SIG-M5 treated with dmso at 0.1 percent for 504 hours (cell line): ENCODE measurements at regions not wholly inside any gene's neighbourhood (a gene's known extent, or its start where the extent isn't known, plus 50 kb on each side); places are given as distances from the start of the nearest gene placed in this dataset.

Source experiments
- DNase-seq: peaks from one replicate; lab custom pipeline; 2025; ENCODE audit not compliant: unreplicated experiment; lab: John Stamatoyannopoulos, UW

GRCh38 chr21:25338415-25338814, 268.9 kb downstream of the MRPL39 start:
- DNase-seq: no peak

DNA sequence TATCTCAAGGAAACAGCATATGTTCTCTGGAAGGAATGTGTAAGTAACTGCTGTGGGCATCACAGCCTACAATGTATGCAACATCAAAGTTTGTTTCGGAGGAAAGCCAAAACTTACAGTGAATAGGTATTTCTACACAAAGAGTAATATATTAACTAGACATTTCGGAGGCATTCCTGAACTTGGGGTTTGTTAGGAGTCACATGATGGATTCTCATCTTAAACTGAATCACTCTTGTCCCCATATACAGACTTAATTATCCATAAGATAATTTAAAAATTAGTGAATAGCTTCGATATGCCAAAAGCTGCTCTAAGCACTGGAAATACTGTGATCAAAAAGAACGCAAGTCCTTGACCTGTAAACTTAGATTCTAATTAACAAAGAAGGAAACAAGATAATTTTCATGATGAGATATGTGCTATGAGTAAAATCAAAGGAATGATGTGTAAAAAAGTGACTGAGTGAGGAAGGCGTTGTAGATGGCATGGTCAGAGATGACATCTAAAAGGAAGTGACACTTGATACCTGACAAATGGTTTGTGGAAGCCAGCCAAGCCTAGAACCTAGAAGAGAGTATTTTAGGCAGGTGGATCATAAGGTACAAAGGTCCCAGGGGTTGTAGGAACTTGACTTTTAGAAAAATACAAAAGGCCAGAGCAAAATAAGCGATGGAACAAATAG, 273.1 kb downstream of the MRPL39 start:
- DNase-seq: no peak

DNA sequence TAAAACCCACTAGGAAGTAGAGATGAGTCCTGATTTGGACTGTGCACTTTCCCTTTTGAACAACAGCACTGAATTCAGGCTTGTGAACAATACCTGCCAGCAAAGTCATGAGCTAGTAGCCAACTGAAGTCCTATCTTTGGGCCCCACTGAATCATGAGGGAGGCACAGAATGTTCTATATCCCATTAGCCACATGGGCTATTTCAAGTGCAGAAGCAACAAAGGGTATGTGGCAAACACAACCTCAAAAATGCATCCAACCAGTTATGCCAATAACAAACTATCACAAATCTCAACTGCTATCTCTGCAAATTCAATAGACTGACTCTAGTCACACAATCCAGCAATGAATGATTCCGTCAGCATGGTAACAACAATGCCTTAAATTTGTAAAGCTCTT, 276.0 kb downstream of the MRPL39 start:
- DNase-seq: no peak

- DNase-seq: no peak
These were observed 277.0 kb downstream of the MRPL39 start for GRCh38 chr21:25330266-25330665.

DNA sequence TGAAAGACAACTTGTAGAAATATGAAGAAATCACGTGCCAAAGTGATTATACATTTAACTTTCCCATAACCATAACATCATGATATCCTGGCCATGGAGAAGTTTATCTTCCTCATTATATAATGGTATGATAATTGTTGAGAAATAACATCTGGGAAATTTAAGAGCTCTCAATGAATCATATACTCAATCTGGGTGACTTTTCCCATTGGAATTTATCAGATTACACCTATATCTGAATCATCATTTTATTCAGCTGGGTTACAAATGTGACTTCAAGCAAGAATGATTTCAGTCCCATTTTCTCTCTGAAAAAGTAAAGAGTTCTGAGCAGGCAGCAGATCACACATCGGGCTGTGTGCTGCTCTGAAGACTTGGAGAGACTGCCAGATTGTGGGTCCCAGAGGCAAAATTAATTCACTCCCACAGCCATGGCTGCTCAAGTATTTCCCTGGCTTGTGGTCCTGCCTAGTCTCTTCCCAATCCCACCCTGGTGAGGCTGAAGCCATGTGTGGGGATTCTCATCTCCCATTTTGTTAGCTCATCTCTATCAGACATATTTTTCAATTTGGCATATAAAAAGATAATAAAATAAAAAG, 278.0 kb downstream of the MRPL39 start:
- no peak for DNase-seq

DNA sequence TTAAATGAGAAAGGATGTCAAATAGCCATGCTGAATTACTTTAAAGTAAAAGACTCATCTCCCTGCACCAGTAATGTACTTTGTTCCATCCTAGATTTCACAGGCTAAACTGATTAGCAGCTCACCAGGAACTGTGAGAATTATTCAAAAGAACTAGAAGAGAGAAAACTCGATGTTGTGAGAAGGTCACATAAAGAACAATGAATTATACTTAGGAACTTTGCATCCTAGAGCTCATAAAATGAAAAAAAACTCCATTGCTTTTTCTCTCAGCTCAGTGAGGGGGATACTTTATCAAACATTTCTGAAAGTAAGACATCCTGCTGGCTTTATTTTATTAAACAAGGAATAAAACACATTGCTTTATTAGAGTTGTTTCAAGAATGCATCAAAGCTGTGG, 278.5 kb downstream of the MRPL39 start:
- DNase-seq: no peak

DNA sequence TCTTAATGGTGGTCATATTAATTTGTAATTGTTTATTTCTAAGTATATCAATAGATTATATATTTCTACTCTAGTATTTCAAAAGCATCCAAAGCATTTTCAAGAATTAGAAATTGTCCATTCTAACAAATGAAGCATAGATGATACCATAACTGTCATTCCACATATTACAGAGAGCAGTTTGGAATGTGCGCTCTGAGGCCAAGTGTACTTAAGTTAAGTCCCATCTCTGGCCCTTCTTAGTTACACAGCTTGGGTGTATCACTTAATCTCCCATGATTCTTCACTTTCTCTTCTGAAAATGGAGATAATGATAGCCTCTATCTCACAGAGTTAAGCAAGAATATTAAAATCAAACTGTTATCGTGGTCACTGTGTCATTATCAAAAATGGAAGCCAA, 281.1 kb downstream of the MRPL39 start:
- no peak for DNase-seq

DNA sequence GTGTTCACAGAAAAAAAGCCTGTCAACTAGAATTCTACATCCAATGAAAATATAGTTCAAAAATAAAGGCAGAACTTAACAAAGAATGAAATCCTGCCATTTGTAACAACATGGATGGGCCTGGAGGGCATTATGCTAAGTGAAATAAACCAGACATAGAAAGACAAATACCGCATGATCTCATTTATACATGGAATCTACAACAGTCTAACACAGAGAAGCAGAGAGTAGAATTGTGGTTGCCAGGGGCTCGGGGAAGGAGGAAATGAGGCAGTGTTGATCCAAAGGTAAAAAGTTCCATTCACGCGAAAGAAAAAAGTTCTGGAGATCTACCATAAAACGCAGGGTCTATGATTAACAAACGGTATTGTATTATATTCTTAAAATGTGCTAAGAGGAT, 282.6 kb downstream of the MRPL39 start:
- DNase-seq: no peak

GRCh38 chr21:25323356-25323949, 283.8 kb downstream of the MRPL39 start:
- DNase-seq: no peak

DNA sequence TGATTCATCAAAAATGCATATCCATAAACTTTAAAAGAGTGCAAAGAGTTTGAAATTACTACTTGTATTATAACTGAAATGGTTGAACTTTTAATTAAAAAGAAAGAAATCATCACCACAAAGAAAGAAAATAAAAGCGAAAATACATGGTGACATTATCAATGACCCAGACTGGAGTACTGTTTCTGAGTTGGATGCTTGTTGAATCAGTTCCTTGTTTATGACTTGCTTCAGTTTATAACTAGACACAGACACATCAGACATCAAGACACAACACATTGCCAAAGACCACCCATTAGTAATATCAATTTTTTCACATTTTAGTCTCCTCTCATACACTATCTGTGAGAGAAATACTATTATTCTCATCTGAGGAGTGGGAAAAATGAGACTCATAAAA, 293.0 kb downstream of the MRPL39 start:
- DNase-seq: no peak

DNA sequence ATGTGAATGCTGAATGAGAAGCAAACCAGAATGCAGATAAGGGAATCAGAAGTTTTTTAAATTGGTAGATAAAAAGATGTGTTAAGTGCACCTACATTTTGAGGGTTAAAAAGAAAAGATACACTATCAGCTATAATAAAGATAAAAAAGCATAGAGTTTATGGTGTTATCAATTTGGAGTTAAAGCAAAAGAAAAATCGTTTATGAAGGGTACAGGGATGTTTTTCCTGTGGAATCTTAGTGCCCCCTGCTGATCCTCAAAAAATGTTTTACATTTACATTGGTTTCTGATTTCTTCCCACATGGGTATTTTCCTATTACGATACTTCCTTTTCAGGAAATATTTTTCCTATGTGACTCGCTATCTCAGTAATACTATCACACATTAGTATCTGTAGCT, 293.5 kb downstream of the MRPL39 start:
- no peak for DNase-seq

DNA sequence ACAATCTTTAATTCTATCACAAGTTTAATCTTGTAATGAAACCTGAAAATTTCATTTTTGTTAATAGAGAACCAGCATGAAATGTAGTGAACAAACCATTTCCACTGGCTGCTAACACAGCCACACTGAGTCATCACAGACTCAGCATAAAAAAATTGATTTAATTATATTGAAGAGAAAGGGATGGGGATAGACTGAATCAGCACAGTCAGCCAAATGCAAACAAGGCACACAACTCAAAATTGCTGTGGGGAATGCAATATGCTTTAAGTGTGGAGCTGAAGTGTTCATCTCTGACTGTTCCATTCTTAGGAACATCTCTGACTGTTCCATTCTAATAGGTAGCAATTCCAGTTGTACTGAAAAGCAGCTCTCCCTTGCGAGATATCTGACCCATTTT, 299.8 kb downstream of the MRPL39 start:
- no peak for DNase-seq

DNA sequence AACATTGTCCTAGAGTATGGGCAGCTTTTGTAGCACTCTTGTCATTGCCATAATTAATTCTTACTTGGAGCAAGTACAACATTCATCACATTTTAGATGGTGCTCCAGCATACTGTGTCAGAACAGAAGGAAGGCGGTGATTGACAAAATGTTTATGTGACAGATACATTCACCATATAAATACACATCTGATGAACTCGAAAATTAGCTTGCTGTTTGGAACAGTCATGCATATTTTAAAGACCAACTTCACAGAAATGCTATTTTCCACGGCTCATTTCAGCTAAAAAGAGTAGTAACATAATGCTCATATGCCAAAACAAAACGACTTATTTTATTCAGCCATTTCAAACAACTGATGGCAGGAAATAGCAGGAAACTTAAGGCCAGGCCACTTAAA, 302.7 kb downstream of the MRPL39 start:
- no peak for DNase-seq

GRCh38 chr21:25300632-25301031, 306.6 kb downstream of the MRPL39 start:
- no peak for DNase-seq

DNA sequence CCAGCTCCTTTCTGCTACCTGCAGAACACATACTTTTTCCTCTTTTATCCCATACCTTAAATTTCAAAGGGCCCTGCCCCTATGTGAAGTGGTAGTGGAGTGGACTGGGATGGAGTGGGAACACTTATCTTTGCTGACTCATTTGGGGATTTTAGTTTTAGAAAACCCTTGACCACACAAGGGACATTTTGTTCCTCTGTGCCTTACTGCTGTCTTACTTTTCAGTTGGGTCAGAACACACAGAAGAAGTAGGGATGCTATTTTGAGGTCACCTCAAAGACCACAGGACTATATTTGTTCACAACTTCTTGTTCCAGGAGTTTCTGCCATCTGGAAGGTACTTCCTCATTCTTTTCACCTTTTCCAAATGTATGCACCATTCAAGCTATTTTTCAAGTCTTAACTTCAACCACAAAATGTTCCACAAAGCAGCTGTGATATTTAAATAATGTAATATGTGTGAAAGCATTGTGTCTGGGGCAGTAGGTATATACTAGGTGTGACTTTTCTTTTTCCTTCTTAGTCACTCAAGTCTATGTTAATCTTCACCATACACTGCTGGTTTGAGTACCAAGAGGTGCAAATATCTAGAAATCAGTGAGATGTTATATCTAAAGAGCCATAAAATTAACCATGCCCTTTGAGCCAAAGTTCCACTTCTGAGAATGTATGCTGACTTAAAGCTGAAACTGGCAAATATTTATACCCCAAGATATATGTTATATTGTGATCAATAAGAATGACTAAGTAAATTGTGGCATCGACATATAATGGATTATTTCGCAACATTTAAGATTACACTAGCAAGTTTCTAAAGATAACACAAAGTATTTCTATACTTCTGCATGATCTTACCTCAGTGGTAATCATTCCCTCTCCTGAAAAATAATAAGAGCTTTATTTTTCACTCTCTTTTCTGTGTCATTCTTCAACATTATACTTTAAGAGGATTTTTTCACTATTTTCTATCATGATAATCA, 308.5 kb downstream of the MRPL39 start:
- peak; percentile 63 for DNase-seq

- DNase-seq: no peak
These were observed 310.2 kb downstream of the MRPL39 start for GRCh38 chr21:25297117-25297516.

- no peak for DNase-seq
These were observed 311.0 kb downstream of the MRPL39 start for GRCh38 chr21:25296252-25296651.

- DNase-seq: no peak
These were observed 314.9 kb downstream of the MRPL39 start for GRCh38 chr21:25292396-25292795.

DNA sequence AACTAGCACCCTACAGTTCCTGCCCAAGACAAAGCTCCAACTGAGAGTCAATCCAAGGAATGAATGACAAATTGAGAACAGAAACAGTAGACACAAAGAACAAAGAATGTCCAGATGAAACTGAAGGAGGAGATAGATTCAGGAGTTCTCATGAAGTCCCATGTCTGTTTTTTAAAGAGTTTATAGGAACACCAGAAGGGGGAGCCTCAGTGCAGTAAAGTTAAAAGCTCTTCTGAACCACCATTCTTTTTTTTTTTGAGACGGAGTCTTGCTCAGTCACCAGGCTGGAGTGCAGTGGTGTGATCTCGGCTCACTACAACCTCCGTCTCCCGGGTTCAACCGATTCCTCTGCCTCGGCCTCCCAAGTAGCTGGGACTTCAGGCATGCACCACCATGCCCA, 323.6 kb downstream of the MRPL39 start:
- no peak for DNase-seq

DNA sequence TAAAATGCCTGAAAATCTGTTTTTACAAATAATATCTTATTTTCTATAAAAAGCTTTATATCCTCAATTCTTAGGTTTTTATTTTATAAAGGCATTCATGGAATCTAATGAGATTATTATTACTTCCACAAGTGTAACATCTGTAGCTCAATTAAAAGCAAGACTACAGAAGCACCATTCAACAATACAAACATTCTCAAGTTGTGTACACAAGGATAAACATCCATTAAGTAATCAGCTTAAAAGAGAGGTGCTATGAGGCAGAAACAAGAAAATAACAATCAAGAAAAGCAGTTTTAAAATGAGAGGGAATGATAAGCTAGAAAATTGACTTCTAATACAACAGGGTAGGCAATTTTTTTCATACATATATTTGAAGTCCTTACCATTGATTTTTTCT, 326.1 kb downstream of the MRPL39 start:
- no peak for DNase-seq

GRCh38 chr21:25280061-25280460, 327.2 kb downstream of the MRPL39 start:
- DNase-seq: no peak

DNA sequence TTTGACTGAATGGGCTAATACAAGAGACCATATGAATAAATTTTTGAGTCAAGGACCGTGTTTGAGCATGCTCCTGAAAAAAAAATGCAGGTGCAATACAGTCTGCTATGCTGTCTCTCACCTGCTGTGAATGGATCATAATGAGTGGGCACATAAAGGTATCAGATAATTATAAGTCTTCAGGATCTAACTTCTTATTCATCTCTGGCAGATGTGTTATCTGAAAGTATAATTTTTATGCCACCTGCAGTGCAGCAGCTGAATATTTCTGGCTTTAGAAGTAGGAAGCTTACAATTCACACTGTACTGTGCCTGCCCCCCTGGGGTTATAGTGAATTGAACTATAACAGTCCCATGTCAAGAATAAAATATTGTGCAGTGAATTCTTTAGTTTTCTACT, 333.3 kb downstream of the MRPL39 start:
- DNase-seq: no peak
